Mucosa of gallbladder (tissue), 1 donor: ENCODE measurements at regions not wholly inside any gene's neighbourhood (a gene's known extent, or its start where the extent isn't known, plus 50 kb on each side); places are given as distances from the start of the nearest gene placed in this dataset.

Experiments
- DNase-seq: peaks from one replicate; pipeline ENCODE4 v3.0.0-alpha.2; 2020; ENCODE audit warnings: low spot score
- donor health status: DM: no; HTN: no; CAD: no.

GRCh38 chr3:194995334-194995733, 275.6 kb downstream of the XXYLT1 start:
- DNase-seq, result no peak

DNA sequence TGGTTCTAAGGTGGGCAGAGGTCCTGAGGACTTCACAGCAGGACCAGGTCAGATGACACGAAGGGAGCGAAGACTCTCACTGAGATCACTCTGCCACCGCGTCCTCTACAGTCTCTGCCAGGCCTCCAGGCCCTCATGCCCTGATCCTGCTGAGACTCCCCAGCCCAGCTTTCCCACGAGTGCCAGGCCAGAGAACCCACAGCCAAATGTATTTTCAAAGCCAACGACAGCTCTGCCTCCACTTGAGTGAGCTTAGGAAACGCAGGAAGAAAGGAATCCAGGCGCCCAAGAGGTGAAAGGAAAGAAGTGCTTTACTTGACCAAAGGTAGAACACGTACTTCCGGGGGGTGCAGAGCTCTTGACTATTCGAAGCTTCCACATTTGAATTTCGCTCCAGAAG, 275.0 kb downstream of the XXYLT1 start:
- no peak for DNase-seq

- DNase-seq, result no peak
Measured at GRCh38 chr3:194996746-194997145, 274.2 kb downstream of the XXYLT1 start.

DNA sequence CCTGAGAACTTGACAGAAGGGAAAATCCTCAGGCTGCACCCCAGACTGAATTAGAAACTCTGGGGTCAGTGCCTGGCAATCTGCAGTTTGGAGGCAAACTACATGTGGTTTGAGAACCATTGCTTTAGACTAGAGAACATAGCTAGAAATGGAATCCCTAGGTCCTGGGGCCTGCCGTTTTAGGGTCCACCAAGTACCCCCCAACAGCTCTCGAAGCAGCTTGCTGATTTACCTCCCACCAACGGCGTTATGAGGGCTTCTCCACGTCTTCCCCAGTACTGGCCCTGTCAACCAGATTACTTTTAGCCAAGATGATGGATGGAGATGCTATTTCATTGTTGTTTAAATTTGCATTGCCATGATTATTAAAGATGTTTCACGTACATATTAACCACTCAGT, 272.5 kb downstream of the XXYLT1 start:
- no peak for DNase-seq

GRCh38 chr3:194998948-194999347, 272.0 kb downstream of the XXYLT1 start:
- DNase-seq, result peak; percentile 3

- peak; percentile 4 for DNase-seq
Measured at GRCh38 chr3:194999491-194999890, 271.5 kb downstream of the XXYLT1 start.

GRCh38 chr3:195001261-195001660, 269.7 kb downstream of the XXYLT1 start:
- peak; percentile 8 for DNase-seq

GRCh38 chr3:195001961-195002861, 268.7 kb downstream of the XXYLT1 start:
- peak; percentile 60 for DNase-seq

- peak; percentile 7 for DNase-seq
Measured at GRCh38 chr3:195003006-195003892, 267.7 kb downstream of the XXYLT1 start.

DNA sequence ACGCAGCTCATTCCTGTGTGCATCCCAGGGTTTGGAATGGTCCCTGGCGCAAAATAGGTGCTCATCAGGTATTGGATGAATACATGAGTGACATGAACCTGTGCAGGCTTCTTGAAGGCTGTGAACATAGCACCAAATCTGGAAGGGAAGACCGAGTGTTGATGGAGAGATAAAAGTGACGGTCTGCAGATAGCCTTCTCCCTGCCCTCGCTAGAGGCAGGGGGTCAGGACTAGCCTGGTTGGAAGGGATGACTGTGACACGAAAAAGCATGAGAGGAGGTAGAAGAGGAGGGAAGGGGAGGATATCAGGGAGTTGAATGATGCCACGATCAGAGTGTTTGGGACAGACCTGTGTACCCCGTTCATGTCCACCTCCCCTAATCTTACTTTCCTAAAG, 267.1 kb downstream of the XXYLT1 start:
- DNase-seq, result peak; percentile 2

DNA sequence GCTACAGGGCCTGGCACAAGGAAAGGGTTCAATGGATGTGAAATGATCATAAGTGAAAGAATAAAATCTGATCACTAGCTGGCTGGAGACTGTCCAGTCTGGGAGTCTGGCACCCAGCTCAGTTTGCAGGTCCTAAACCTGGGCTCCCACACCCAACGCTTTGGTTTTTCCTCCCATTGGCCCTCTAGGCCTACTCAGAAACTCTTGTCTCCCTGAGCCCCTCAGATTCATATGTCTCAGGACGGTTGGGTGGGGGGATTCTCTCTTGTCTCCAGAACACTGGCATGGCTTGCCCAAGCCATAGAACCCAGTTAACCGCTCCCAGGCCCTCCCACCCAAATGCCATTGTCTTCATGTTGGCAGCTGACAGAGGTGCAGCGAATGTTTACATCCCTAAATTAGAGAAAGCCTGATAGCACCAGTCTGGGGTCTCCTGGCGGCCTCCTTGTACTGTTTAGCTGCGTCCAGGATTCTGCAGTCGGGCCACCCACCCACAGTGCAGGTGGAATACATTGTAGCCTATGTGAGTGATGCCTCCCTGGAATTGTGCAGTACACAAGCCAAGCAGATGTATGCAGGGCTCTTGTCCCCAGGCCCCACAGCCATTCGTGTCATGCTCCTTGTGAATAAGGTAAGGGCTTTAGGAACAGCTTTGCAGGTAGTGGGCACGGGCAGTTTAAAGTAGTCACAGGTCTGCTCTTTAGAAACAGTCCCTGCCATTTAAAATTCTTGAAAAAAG, 266.3 kb downstream of the XXYLT1 start:
- DNase-seq, result no peak

DNA sequence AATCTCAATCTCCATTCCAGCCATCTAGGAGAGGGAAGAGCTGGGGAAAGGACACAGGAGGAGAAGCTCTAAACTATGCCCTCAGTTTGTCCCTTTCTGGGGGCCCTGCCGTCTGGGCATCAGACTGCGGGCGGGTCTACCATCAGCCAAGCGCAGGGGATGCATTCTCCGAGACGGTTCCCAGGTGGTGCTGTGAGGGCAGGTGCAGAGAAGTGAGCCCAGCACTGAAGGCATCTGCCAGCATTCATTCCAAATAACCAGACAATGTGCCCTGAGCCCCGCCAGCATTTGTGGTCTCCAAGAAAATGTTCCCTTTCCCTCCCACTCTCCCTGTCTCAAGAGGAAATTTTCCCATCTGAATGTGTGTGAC, 265.7 kb downstream of the XXYLT1 start:
- no peak for DNase-seq

GRCh38 chr3:195005759-195006510, 265.0 kb downstream of the XXYLT1 start:
- DNase-seq, result no peak

DNA sequence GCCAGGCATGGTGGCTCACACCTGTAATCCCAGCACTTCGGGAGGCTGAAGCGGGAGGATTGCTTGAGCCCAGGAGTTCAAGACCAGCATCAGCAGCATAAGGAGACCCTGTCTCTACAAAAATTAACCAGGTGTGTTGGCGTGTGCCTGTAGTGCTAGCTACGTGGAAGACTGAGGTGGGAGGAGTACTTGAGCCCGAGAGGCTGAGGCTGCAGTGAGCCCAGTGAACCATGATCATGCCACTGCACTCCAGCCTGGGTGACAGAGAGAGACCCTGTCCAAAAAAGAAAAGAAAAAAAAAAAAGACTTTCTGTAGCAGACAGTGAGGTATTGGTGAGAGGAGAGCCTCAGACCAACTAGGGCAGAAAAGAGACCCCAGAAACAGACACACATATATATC, 263.8 kb downstream of the XXYLT1 start:
- DNase-seq, result no peak

DNA sequence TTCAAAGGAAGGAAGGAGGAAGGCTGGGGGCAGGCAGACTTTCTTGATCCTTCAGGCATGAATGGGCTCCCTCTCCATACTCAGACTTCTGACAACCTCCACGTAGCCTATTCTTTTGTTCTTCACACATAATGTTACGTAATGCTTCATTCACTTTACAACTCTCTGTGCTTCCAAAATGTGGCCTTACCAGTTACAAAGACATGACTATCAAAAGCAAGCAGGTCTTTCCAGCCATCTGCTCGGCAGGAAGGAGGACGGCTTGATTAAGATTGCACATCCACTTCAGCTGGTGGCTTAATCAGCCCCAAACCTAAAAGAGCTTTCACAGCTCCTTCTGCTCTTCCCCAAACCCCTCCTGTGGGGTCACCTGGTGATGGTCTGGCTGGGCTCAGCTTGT, 263.2 kb downstream of the XXYLT1 start:
- DNase-seq, result no peak

DNA sequence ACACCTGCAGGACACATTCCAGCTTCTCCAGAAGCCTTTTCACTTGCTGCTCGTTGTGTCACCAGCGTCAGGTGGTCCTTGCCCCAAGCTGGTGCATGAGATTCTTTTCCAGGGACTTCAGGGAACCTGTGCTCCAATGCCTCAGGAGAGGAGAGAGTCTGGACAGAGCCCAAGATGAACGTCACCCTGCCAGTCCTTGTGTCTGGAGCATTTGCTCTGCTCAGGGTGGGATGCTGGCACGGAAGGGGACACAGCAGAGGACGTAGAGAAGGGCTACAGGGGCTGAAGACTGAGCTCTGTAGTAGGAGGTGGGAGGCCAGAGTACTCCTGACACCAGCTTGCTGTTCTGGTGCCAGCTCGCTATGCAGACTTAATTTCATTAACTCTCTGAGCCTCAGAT, 262.1 kb downstream of the XXYLT1 start:
- DNase-seq, result no peak

- no peak for DNase-seq
Measured at GRCh38 chr3:195009616-195010015, 261.3 kb downstream of the XXYLT1 start.

DNA sequence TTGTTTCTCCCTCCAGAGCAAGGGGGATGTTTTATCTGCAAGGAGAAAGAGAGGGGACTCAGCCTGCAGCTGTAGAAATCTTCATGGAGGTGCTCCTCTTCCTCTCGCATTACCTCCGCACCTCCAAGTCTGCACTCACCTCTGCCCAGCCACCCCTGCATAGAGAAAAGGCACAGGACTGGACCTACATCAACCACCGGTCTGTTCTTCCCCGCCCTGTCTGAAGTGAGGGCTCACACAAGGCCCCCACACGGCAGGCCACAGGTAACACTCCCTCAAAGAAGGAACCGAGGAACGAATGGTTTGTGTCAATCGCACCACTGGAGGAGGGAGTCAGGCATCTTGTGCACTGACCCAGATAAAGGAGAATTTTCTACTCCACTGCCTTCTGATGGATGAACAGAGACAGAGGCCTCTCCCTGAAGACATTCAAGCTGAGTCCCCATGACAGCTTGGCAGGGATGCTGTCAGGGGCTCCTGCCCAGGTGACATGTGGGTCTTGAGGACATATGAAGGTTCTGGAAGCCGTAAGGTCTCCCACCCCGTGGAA, 260.3 kb downstream of the XXYLT1 start:
- DNase-seq, result no peak

DNA sequence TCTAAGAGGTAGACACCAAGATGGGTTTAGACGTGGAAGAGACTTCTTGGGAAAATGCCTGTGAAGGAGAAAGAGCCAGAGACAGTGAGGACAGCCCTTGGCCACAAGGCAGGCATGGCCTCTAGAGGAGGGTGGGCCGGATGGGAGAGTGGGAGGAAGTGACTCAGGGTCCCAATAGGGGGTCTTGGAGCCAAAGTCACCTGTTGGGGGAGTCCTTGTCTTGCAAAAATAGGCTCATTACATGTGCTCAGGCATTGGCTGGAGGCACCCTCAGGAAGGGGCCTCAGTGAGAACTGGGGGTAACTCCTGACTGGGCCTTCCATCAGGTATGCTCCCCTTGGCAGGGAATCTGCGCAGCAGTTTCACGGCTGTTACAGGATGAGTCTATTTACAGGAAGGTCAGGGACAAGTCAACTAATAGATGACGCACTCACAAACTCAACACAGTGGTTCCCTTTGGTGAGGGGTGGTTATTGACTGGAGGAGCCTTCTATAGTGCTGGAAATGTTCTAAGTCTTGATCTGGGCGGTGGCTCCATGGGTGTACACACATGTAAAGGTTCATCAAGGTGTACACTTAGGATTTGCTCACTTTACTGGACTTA, 259.6 kb downstream of the XXYLT1 start:
- no peak for DNase-seq

GRCh38 chr3:195012100-195012499, 258.9 kb downstream of the XXYLT1 start:
- no peak for DNase-seq

DNA sequence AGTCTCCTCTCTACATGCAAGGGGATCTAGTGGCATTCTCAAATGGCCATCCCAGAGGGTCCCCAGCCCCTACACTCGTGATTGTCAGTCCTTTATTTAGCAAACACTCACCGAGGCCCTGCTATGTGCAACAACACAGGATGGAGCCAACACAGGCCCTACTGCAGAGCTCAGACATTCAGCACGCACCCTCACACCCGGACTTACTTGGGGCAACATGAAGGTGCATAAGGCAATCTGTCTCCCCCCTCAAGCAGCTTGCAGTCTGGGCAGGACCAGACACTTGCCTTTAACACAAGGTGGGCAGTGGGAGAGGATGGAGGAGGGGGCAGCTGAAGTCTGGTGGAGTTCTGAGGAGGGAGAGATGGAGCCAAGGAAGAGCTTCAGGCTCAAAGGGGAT, 258.4 kb downstream of the XXYLT1 start:
- no peak for DNase-seq
